HG02571 (cell line): ENCODE measurements at regions not wholly inside any gene's neighbourhood (a gene's known extent, or its start where the extent isn't known, plus 50 kb on each side); places are given as distances from the start of the nearest gene placed in this dataset.

Source experiments
- ATAC-seq: cut with Tn5 transposase; IDR thresholded peaks from one replicate; pipeline ENCODE4 v1.9.1; 2021; ENCODE audit warnings: mild to moderate bottlenecking, moderate library complexity; ENCODE audit not compliant: unreplicated experiment

GRCh38 chr7:15938115-15938514 is 251.6 kb upstream of the MEOX2 start:
- ATAC-seq, result no peak

GRCh38 chr7:15937571-15937970 is 251.1 kb upstream of the MEOX2 start:
- no peak for ATAC-seq

GRCh38 chr7:15936991-15937390 is 250.5 kb upstream of the MEOX2 start:
- ATAC-seq, result no peak

GRCh38 chr7:15932318-15932717 is 245.8 kb upstream of the MEOX2 start:
- no peak for ATAC-seq

GRCh38 chr7:15929411-15929810 is 242.9 kb upstream of the MEOX2 start:
- no peak for ATAC-seq

GRCh38 chr7:15925608-15926007 is 239.1 kb upstream of the MEOX2 start:
- ATAC-seq, result peak; percentile 72

- ATAC-seq, result no peak
These were observed 238.4 kb upstream of the MEOX2 start for GRCh38 chr7:15924910-15925309.

- ATAC-seq, result no peak
These were observed 235.5 kb upstream of the MEOX2 start for GRCh38 chr7:15922002-15922401.

- no peak for ATAC-seq
These were observed 235.1 kb upstream of the MEOX2 start for GRCh38 chr7:15921576-15921975.

GRCh38 chr7:15920953-15921352 is 234.5 kb upstream of the MEOX2 start:
- no peak for ATAC-seq

GRCh38 chr7:15916681-15917380 is 230.3 kb upstream of the MEOX2 start:
- no peak for ATAC-seq

- no peak for ATAC-seq
These were observed 229.3 kb upstream of the MEOX2 start for GRCh38 chr7:15915686-15916293.

- ATAC-seq, result no peak
These were observed 228.1 kb upstream of the MEOX2 start for GRCh38 chr7:15914611-15915010.

GRCh38 chr7:15906436-15906835 is 220.0 kb upstream of the MEOX2 start:
- no peak for ATAC-seq

- no peak for ATAC-seq
These were observed 219.0 kb upstream of the MEOX2 start for GRCh38 chr7:15905251-15906040.

- no peak for ATAC-seq
These were observed 204.8 kb upstream of the MEOX2 start for GRCh38 chr7:15891151-15891881.

- no peak for ATAC-seq
These were observed 203.0 kb upstream of the MEOX2 start for GRCh38 chr7:15889507-15889906.

GRCh38 chr7:15888090-15888489 is 201.6 kb upstream of the MEOX2 start:
- no peak for ATAC-seq

GRCh38 chr7:15886626-15887025 is 200.1 kb upstream of the MEOX2 start:
- no peak for ATAC-seq

GRCh38 chr7:15885678-15886077 is 199.2 kb upstream of the MEOX2 start:
- no peak for ATAC-seq

GRCh38 chr7:15874774-15875173 is 188.3 kb upstream of the MEOX2 start:
- ATAC-seq, result no peak
